ENCODE measurements at regions not wholly inside any gene's neighbourhood (a gene's known extent, or its start where the extent isn't known, plus 50 kb on each side); places are given as distances from the start of the nearest gene placed in this dataset.

GRCh38 chr9:118533850-118534249, 829.6 kb downstream of the TLR4 start (continued):
- no peak for TF ChIP-seq CTCF (conservative IDR thresholded peaks at IDR 0.05; ENCODE audit: low read depth in 2 of 2)
- no peak for TF ChIP-seq REST (IDR thresholded peaks at IDR 0.05; ENCODE audit: unreplicated experiment)

- ATAC-seq: no peak
- H3K27ac Mint-ChIP-seq: no peak overlapping the region
- TF ChIP-seq CREB1 (CRISPR knock-in tag; IDR thresholded peaks at IDR 0.05; ENCODE audit: low read depth): no peak
- no peak for TF ChIP-seq EZH2 (IDR thresholded peaks at IDR 0.05; ENCODE audit: low read depth, unreplicated experiment)
- TF ChIP-seq ETS1 (IDR thresholded peaks at IDR 0.05): no peak
- TF ChIP-seq ZNF114 (CRISPR knock-in tag; IDR thresholded peaks at IDR 0.05): no peak
- TF ChIP-seq EZH2phosphoT487 (IDR thresholded peaks at IDR 0.05; ENCODE audit: unreplicated experiment): no peak
- no peak for TF ChIP-seq ZNF462 (CRISPR knock-in tag; IDR thresholded peaks at IDR 0.05)
- no peak for TF ChIP-seq POLR2AphosphoS5 (IDR thresholded peaks at IDR 0.05; ENCODE audit: low read depth)
- no peak for TF ChIP-seq STAT1 (IDR thresholded peaks at IDR 0.05; ENCODE audit: unreplicated experiment)
Measured at GRCh38 chr9:118536153-118536552, 832.0 kb downstream of the TLR4 start.

More at GRCh38 chr9:118536153-118536552, 832.0 kb downstream of the TLR4 start:
- no peaks in the 10 kb centered on the region for H3K9me2 ChIP-seq (ENCODE audit: insufficient read depth)
- Mint-ChIP-seq H3K27me3 (ENCODE audit: insufficient read depth, low read depth, poor library complexity) (no peaks in the 10 kb centered on the region), H3K4me3 (no peak overlapping the region), H3K9me3 (no peaks in the 10 kb centered on the region), H3K36me3 (ENCODE audit: low read depth) (no peaks in the 10 kb centered on the region), H3K4me1 (peaks cover 3% of the 10 kb centered on the region; the same call in 2 of the 3 replicates)
- no peaks in the 10 kb centered on the region for H3K79me2 ChIP-seq (replicated peaks; ENCODE audit: insufficient read depth)
- no peaks in the 10 kb centered on the region for H3K4me1 ChIP-seq (ENCODE audit: insufficient read depth)
- no peaks in the 10 kb centered on the region for H3F3A ChIP-seq (replicated peaks; ENCODE audit: low read depth)
- H3K36me3 ChIP-seq (ENCODE audit: insufficient read depth): no peaks in the 10 kb centered on the region
- H3K27me3 ChIP-seq (ENCODE audit: insufficient read depth): no peaks in the 10 kb centered on the region
- no peak overlapping the region for H2AFZ ChIP-seq
- no peak overlapping the region for H3K4me3 ChIP-seq
- no peak for DNase-seq (ENCODE audit: low spot score)
- no peak overlapping the region for H3K27ac ChIP-seq (ENCODE audit: low read depth)
- H3K4me2 ChIP-seq: no peak overlapping the region
- H4K20me1 ChIP-seq (replicated peaks; ENCODE audit: insufficient read depth): no peaks in the 10 kb centered on the region

Measured in GM23338 (cell line).